Gastrocnemius medialis (tissue), 4 donors: ENCODE measurements at regions not wholly inside any gene's neighbourhood (a gene's known extent, or its start where the extent isn't known, plus 50 kb on each side); places are given as distances from the start of the nearest gene placed in this dataset.

ENCODE experiments used
- ATAC-seq, 2 donors: fragments of 150-250 bp; one replicate each; pipeline ENCODE4 v1.9.1; 2016
- DNase-seq, 2 donors: peaks; one replicate each; pipeline ENCODE4 v3.0.0-alpha.2; 2019
- H3K27ac ChIP-seq, 4 donors: fragments of 200-600 bp; sonication (generic); 1 replicate in 1 of 4; 2 replicates in 3 of 4; pipeline ENCODE4 v1.5.1; 2016 to 2018; ENCODE audit warnings: mild to moderate bottlenecking in 2 of 4, moderate library complexity in 1 of 4
- H3K27me3 ChIP-seq, 3 donors: fragments of 200-600 bp; sonication (generic) in 2 of 3; 1 replicate in 1 of 3; 2 replicates in 2 of 3; pipeline versions ENCODE4 v1.5.1 to v1.6.0; 2016 to 2019; ENCODE audit warnings: mild to moderate bottlenecking in 1 of 3, moderate library complexity in 1 of 3
- H3K36me3 ChIP-seq, 2 donors: fragments of 200-600 bp; sonication (generic) in 1 of 2; one replicate each; pipeline ENCODE4 v1.5.1; 2017 to 2018
- H3K4me1 ChIP-seq, 2 donors: fragments of 200-600 bp; sonication (generic) in 1 of 2; one replicate each; pipeline ENCODE4 v1.5.1; 2016 to 2017; ENCODE audit warnings: mild to moderate bottlenecking in 2 of 2
- H3K4me3 ChIP-seq, 4 donors: fragments of 200-600 bp; sonication (generic) in 3 of 4; 1 replicate in 1 of 4; 2 replicates in 3 of 4; pipeline ENCODE4 v1.5.1; 2016 to 2019; ENCODE audit warnings: mild to moderate bottlenecking in 2 of 4
- H3K9me3 ChIP-seq, 3 donors: fragments of 200-600 bp; sonication (generic) in 2 of 3; 1 replicate in 1 of 3; 2 replicates in 2 of 3; pipeline ENCODE4 v1.5.1; 2016 to 2019
- POLR2A ChIP-seq, 2 donors: fragments of 450-650 bp; IDR thresholded peaks; one replicate each; pipeline ENCODE4 v1.6.1; 2017; ENCODE audit warnings: antibody characterized with exemption in 2 of 2, mild to moderate bottlenecking in 2 of 2, moderate library complexity in 2 of 2
- in situ Hi-C, 4 donors: fragments of 200-750 bp; cut with MboI; loops; one replicate each; pipeline versions ENCODE4 v1.15.0 to v1.8.0; 2017; ENCODE audit warnings: low sequenced_read_pairs in 4 of 4
- intact Hi-C: fragments of 100-400 bp; cut with DNase I; formaldehyde crosslinking; loops from one replicate; pipeline ENCODE4 v1.15.1; 2023; ENCODE audit warnings: low total_unique reads
- TF ChIP-seq, protein P1 (sequence below), 5 experiments: fragments of 450-650 bp in 3 of 5; fragments of 200-600 bp in 2 of 5; sonication (generic) in 2 of 5; IDR thresholded peaks in 4 of 5; conservative IDR thresholded peaks in 1 of 5; 1 replicate in 4 of 5; 2 replicates in 1 of 5; pipeline ENCODE4 v1.5.1; 2016 to 2019; ENCODE audit warnings: antibody characterized with exemption in 5 of 5, mild to moderate bottlenecking in 3 of 5, moderate library complexity in 3 of 5

GRCh38 chr2:183511154-183511553, 386.9 kb downstream of the NUP35 start:
- no peaks in the 10 kb centered on the region for H3K9me3 ChIP-seq
- H3K4me3 ChIP-seq: no peak overlapping the region
- DNase-seq: no peak
- no peaks in the 10 kb centered on the region for H3K36me3 ChIP-seq
- in situ Hi-C loops: no loop called here
- H3K27me3 ChIP-seq: no peaks in the 10 kb centered on the region
- TF ChIP-seq POLR2A (IDR thresholded peaks at IDR 0.05): no peak
- TF ChIP-seq, protein P1, sequence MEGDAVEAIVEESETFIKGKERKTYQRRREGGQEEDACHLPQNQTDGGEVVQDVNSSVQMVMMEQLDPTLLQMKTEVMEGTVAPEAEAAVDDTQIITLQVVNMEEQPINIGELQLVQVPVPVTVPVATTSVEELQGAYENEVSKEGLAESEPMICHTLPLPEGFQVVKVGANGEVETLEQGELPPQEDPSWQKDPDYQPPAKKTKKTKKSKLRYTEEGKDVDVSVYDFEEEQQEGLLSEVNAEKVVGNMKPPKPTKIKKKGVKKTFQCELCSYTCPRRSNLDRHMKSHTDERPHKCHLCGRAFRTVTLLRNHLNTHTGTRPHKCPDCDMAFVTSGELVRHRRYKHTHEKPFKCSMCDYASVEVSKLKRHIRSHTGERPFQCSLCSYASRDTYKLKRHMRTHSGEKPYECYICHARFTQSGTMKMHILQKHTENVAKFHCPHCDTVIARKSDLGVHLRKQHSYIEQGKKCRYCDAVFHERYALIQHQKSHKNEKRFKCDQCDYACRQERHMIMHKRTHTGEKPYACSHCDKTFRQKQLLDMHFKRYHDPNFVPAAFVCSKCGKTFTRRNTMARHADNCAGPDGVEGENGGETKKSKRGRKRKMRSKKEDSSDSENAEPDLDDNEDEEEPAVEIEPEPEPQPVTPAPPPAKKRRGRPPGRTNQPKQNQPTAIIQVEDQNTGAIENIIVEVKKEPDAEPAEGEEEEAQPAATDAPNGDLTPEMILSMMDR (IDR thresholded peaks at IDR 0.05 in 4 of 5, conservative IDR thresholded peaks at IDR 0.05 in 1 of 5): no peak
- intact Hi-C loops: no loop called here
- no peak overlapping the region for H3K27ac ChIP-seq
- H3K4me1 ChIP-seq: no peaks in the 10 kb centered on the region
- no peak for ATAC-seq

DNA sequence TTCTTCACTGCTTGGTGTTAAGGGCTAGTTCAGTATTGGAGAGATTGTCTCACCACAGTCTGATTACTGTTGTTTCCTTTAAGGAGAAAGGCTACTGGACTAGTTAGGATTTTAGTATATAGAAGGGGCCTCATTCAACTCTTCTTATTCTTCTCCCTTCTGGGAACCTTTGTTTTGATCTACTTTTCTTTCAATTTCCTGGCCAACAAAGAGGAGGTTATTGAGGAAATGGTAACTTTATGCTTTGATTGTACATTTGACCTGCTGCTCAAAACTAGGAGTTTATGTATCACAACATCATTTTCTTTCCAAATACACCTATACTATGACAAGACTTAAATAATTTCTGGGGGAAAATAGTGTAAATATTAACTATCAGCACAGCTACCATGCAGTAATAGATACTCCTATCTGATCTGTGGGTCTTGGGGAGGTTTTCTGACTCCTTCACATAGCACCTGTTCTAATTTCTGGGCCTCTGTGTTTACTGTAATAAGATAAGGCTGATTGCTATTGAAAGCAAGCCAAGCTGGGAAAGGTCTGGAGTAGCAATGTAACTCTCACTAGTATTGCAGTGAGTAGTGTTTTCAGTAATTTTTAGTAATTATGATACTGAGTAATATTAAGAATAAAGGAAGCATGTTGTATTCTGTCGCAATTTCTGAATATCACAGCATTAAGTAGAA, 395.3 kb downstream of the NUP35 start:
- no peak for ATAC-seq
- Histone ChIP-seq H3K4me1 (peaks cover 6 to 9% of the 10 kb centered on the region in 2 donors), H3K4me3 (no peak overlapping the region), H3K27ac (no peak overlapping the region), H3K36me3 (no peaks in the 10 kb centered on the region), H3K27me3 (no peaks in the 10 kb centered on the region), H3K9me3 (no peaks in the 10 kb centered on the region)
- in situ Hi-C loops: no loop called here
- intact Hi-C loops: no loop called here
- TF ChIP-seq, protein P1 (IDR thresholded peaks at IDR 0.05 in 4 of 5, conservative IDR thresholded peaks at IDR 0.05 in 1 of 5): no peak
- TF ChIP-seq POLR2A (IDR thresholded peaks at IDR 0.05): no peak
- DNase-seq: no peak

DNA sequence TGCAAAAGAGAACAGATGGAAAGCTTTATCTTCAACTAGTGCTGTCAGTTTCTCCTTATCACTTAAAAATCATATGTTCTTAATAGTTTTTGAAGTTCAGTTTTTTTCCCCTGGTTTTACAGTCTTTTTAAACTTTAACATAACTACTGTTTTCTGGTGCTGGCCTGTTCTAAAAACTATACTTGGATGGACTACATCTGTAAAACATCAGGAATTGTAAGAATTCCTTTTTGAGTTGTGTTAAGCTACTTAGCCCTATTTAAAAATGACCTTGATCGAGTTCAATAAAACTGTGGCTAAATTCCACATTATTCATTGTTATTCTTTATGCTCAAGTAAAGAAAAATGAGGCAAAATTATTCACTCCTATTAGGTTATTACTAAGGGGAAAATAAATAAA, 397.7 kb downstream of the NUP35 start:
- DNase-seq (no peak), ATAC-seq (no peak)
- no peaks in the 10 kb centered on the region for H3K27me3 ChIP-seq
- no peaks in the 10 kb centered on the region for H3K36me3 ChIP-seq
- no peak for TF ChIP-seq POLR2A (IDR thresholded peaks at IDR 0.05)
- TF ChIP-seq, protein P1 (IDR thresholded peaks at IDR 0.05 in 4 of 5, conservative IDR thresholded peaks at IDR 0.05 in 1 of 5): no peak
- intact Hi-C loops (no loop called here), in situ Hi-C loops (no loop called here)
- no peak overlapping the region for H3K27ac ChIP-seq
- H3K4me3 ChIP-seq: no peak overlapping the region
- H3K4me1 ChIP-seq: peaks cover 6 to 9% of the 10 kb centered on the region in 2 donors
- H3K9me3 ChIP-seq: no peaks in the 10 kb centered on the region

DNA sequence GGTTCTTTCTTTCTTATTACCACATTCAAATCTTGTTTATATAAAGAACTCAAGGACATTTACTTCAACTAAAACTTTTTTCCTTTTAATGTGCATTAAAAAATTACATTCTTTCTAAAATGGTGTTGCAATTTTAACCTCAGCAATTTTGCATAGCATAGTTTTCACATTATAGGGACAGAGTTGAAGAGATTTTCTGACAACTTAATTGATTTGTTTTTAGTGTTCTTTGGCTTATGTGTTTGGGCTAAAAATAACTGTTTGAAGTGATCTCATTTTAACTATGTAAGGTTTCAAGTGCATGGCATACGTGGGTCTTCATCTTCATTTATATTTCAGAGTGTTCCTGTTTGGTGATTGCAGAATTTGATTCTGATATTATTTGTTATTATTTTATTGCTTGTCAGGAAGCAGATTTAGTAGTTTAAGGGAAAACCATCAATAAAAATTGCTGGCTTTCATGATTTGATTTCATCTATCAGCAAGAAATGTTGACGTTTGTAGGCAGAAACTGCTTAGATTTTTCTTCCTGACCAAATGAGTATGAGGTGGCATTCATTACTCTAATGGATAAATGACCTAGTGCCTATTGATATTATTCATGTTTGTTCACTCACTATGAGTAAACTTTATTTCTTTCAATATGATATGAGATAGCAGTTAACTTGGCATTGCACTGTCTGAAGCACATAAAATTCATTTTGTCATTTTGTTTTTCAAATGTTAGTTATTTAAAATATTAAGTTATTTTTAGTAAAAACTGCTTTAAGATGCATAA, 398.4 kb downstream of the NUP35 start:
- Histone ChIP-seq H3K4me3 (no peak overlapping the region), H3K4me1 (peaks cover 6 to 9% of the 10 kb centered on the region in 2 donors), H3K27me3 (no peaks in the 10 kb centered on the region), H3K9me3 (no peaks in the 10 kb centered on the region), H3K27ac (no peak overlapping the region), H3K36me3 (no peaks in the 10 kb centered on the region)
- intact Hi-C loops: no loop called here
- no peak for ATAC-seq
- in situ Hi-C loops: no loop called here
- no peak for TF ChIP-seq POLR2A (IDR thresholded peaks at IDR 0.05)
- TF ChIP-seq, protein P1 (IDR thresholded peaks at IDR 0.05 in 4 of 5, conservative IDR thresholded peaks at IDR 0.05 in 1 of 5): no peak
- DNase-seq: no peak
